ENCODE measurements at regions not wholly inside any gene's neighbourhood (a gene's known extent, or its start where the extent isn't known, plus 50 kb on each side); places are given as distances from the start of the nearest gene placed in this dataset.

GRCh38 chr2:67922080-67922785 lies 140.6 kb downstream of the C1D start:
- no peak for TF ChIP-seq CTCF (IDR thresholded peaks at IDR 0.05; ENCODE audit: insufficient read depth, low read depth, low read length, missing control alignments)
- DNase-seq (ENCODE audit: low read depth) = no peak

GRCh38 chr2:67923696-67924095 lies 139.1 kb downstream of the C1D start:
- DNase-seq (ENCODE audit: low read depth) = no peak
- TF ChIP-seq CTCF (IDR thresholded peaks at IDR 0.05; ENCODE audit: insufficient read depth, low read depth, low read length, missing control alignments) = no peak
- no peak overlapping the region for H3K4me3 ChIP-seq (ENCODE audit: low read depth, low read length)

More at GRCh38 chr2:67922080-67922785, 140.6 kb downstream of the C1D start:
- H3K4me3 ChIP-seq (ENCODE audit: low read depth, low read length) = no peak overlapping the region

GRCh38 chr2:67927501-67927900 lies 135.3 kb downstream of the C1D start:
- H3K4me3 ChIP-seq (ENCODE audit: low read depth, low read length) = no peak overlapping the region
- TF ChIP-seq CTCF (IDR thresholded peaks at IDR 0.05; ENCODE audit: insufficient read depth, low read depth, low read length, missing control alignments) = no peak
- DNase-seq (ENCODE audit: low read depth) = no peak

- DNase-seq (ENCODE audit: low read depth) = no peak
- no peak for TF ChIP-seq CTCF (IDR thresholded peaks at IDR 0.05; ENCODE audit: insufficient read depth, low read depth, low read length, missing control alignments)
- H3K4me3 ChIP-seq (ENCODE audit: low read depth, low read length) = no peak overlapping the region
Measured at GRCh38 chr2:67930156-67930555, 132.6 kb downstream of the C1D start.

GRCh38 chr2:67936969-67937368 lies 125.8 kb downstream of the C1D start:
- no peak for DNase-seq (ENCODE audit: low read depth)
- TF ChIP-seq CTCF (IDR thresholded peaks at IDR 0.05; ENCODE audit: insufficient read depth, low read depth, low read length, missing control alignments) = no peak
- H3K4me3 ChIP-seq (ENCODE audit: low read depth, low read length) = no peak overlapping the region

GRCh38 chr2:67938053-67938452 lies 124.8 kb downstream of the C1D start:
- DNase-seq (ENCODE audit: low read depth) = no peak
- no peak for TF ChIP-seq CTCF (IDR thresholded peaks at IDR 0.05; ENCODE audit: insufficient read depth, low read depth, low read length, missing control alignments)

GRCh38 chr2:67945056-67945455 lies 117.7 kb downstream of the C1D start:
- DNase-seq (ENCODE audit: low read depth) = no peak
- no peak overlapping the region for H3K4me3 ChIP-seq (ENCODE audit: low read depth, low read length)
- no peak for TF ChIP-seq CTCF (IDR thresholded peaks at IDR 0.05; ENCODE audit: insufficient read depth, low read depth, low read length, missing control alignments)

More at GRCh38 chr2:67938053-67938452, 124.8 kb downstream of the C1D start:
- no peak overlapping the region for H3K4me3 ChIP-seq (ENCODE audit: low read depth, low read length)

Data from GM12865 (cell line).